Testis (tissue), 2 donors: ENCODE measurements at regions not wholly inside any gene's neighbourhood (a gene's known extent, or its start where the extent isn't known, plus 50 kb on each side); places are given as distances from the start of the nearest gene placed in this dataset.

ENCODE experiments used
- CTCF ChIP-seq, 3 experiments: fragments of 450-650 bp in 2 of 3; fragments of 200-600 bp in 1 of 3; sonication (generic) in 1 of 3; IDR thresholded peaks; one replicate each; pipeline ENCODE4 v1.5.1; 2016 to 2019; ENCODE audit warnings: antibody characterized with exemption in 3 of 3, mild to moderate bottlenecking in 2 of 3, moderate library complexity in 1 of 3
- POLR2A ChIP-seq: fragments of 450-650 bp; IDR thresholded peaks from one replicate; pipeline ENCODE4 v1.6.1; 2017; ENCODE audit warnings: antibody characterized with exemption, mild to moderate bottlenecking, moderate library complexity

- TF ChIP-seq CTCF (IDR thresholded peaks at IDR 0.05): no peak
- no peak for TF ChIP-seq POLR2A
Measured at GRCh38 chrX:109830157-109830703, 97.2 kb upstream of the ACSL4 start.
